IPS-18a (cell line): ENCODE measurements at regions not wholly inside any gene's neighbourhood (a gene's known extent, or its start where the extent isn't known, plus 50 kb on each side); places are given as distances from the start of the nearest gene placed in this dataset.
"Not testable (repeated sequence)": the region's sequence is repeated elsewhere in the genome, so short reads cannot be mapped to it uniquely, and the experiment has no call there.

ENCODE experiments used
- H3K27ac ChIP-seq: one replicate; pipeline ENCODE4 v1.5.1; 2013; ENCODE audit warnings: low read length
- H3K27me3 ChIP-seq: one replicate; pipeline ENCODE4 v1.6.1; 2013; ENCODE audit warnings: mild to moderate bottlenecking, low read length; ENCODE audit not compliant: control insufficient read depth, insufficient read depth
- H3K36me3 ChIP-seq: one replicate; pipeline ENCODE4 v1.6.1; 2013; ENCODE audit warnings: low read depth, low read length; ENCODE audit not compliant: control insufficient read depth
- H3K4me1 ChIP-seq: one replicate; pipeline ENCODE4 v1.6.1; 2013; ENCODE audit warnings: low read depth, low read length; ENCODE audit not compliant: control insufficient read depth
- H3K4me3 ChIP-seq: one replicate; pipeline ENCODE4 v1.5.1; 2013; ENCODE audit warnings: low read length
- H3K9ac ChIP-seq: one replicate; pipeline ENCODE4 v1.6.1; 2013; ENCODE audit warnings: mild to moderate bottlenecking, low read length, moderate library complexity
- H3K9me3 ChIP-seq: one replicate; pipeline ENCODE4 v1.6.1; 2013; ENCODE audit warnings: low read depth, low read length; ENCODE audit not compliant: control insufficient read depth

GRCh38 chr17:27086526-27086925 lies 207.4 kb upstream of the WSB1 start:
- Histone ChIP-seq H3K9me3 (peaks cover 62% of the 10 kb centered on the region), H3K27me3 (no peaks in the 10 kb centered on the region), H3K4me1 (no peaks in the 10 kb centered on the region), H3K4me3 (no peak overlapping the region), H3K27ac (no peak overlapping the region), H3K36me3 (no peaks in the 10 kb centered on the region), H3K9ac (no peak overlapping the region)

- Histone ChIP-seq H3K27me3 (no peaks in the 10 kb centered on the region), H3K9me3 (peaks cover 53% of the 10 kb centered on the region), H3K4me1 (no peaks in the 10 kb centered on the region), H3K4me3 (no peak overlapping the region), H3K36me3 (no peaks in the 10 kb centered on the region), H3K9ac (no peak overlapping the region), H3K27ac (no peak overlapping the region)
Measured at GRCh38 chr17:27087935-27088766, 205.8 kb upstream of the WSB1 start.

- H3K27me3 ChIP-seq, result no peaks in the 10 kb centered on the region
- no peak overlapping the region for H3K9ac ChIP-seq
- H3K9me3 ChIP-seq, result peaks cover 53% of the 10 kb centered on the region
- H3K27ac ChIP-seq, result no peak overlapping the region
- H3K4me1 ChIP-seq, result no peaks in the 10 kb centered on the region
- H3K4me3 ChIP-seq, result no peak overlapping the region
- H3K36me3 ChIP-seq, result no peaks in the 10 kb centered on the region
Measured at GRCh38 chr17:27088767-27089078, 205.2 kb upstream of the WSB1 start.

GRCh38 chr17:27089079-27089928 lies 204.6 kb upstream of the WSB1 start:
- H3K9ac ChIP-seq, H3K36me3 ChIP-seq, H3K4me3 ChIP-seq, H3K27ac ChIP-seq, H3K27me3 ChIP-seq, H3K4me1 ChIP-seq: not testable (repeated sequence)
- H3K9me3 ChIP-seq, result peaks cover 50% of the 10 kb centered on the region

GRCh38 chr17:27089929-27090247 lies 204.0 kb upstream of the WSB1 start:
- no peaks in the 10 kb centered on the region for H3K36me3 ChIP-seq
- no peaks in the 10 kb centered on the region for H3K4me1 ChIP-seq
- no peak overlapping the region for H3K27ac ChIP-seq
- no peak overlapping the region for H3K9ac ChIP-seq
- peaks cover 47% of the 10 kb centered on the region for H3K9me3 ChIP-seq
- H3K27me3 ChIP-seq, result no peaks in the 10 kb centered on the region
- no peak overlapping the region for H3K4me3 ChIP-seq

- H3K27ac ChIP-seq, H3K27me3 ChIP-seq, H3K4me1 ChIP-seq, H3K4me3 ChIP-seq, H3K9ac ChIP-seq, H3K36me3 ChIP-seq: not testable (repeated sequence)
- peaks cover 44% of the 10 kb centered on the region for H3K9me3 ChIP-seq
Measured at GRCh38 chr17:27090450-27091042, 203.4 kb upstream of the WSB1 start.

GRCh38 chr17:27091043-27091497 lies 202.8 kb upstream of the WSB1 start:
- Histone ChIP-seq H3K9me3 (peaks cover 43% of the 10 kb centered on the region), H3K4me3 (no peak overlapping the region), H3K9ac (no peak overlapping the region), H3K27me3 (no peaks in the 10 kb centered on the region), H3K4me1 (no peaks in the 10 kb centered on the region), H3K27ac (no peak overlapping the region), H3K36me3 (no peaks in the 10 kb centered on the region)

- H3K9ac ChIP-seq, H3K4me1 ChIP-seq, H3K36me3 ChIP-seq, H3K4me3 ChIP-seq, H3K27ac ChIP-seq, H3K27me3 ChIP-seq: not testable (repeated sequence)
- peaks cover 34% of the 10 kb centered on the region for H3K9me3 ChIP-seq
Measured at GRCh38 chr17:27094179-27094578, 199.7 kb upstream of the WSB1 start.

GRCh38 chr17:27095821-27096220 lies 198.1 kb upstream of the WSB1 start:
- H3K9ac ChIP-seq, H3K4me3 ChIP-seq: not testable (repeated sequence)
- peaks cover 29% of the 10 kb centered on the region for H3K9me3 ChIP-seq

GRCh38 chr17:27099266-27099665 lies 194.6 kb upstream of the WSB1 start:
- H3K4me1 ChIP-seq, H3K27me3 ChIP-seq, H3K27ac ChIP-seq, H3K4me3 ChIP-seq, H3K36me3 ChIP-seq, H3K9ac ChIP-seq: not testable (repeated sequence)
- H3K9me3 ChIP-seq, result peaks cover 13% of the 10 kb centered on the region

More at GRCh38 chr17:27095821-27096220, 198.1 kb upstream of the WSB1 start:
- H3K4me1 ChIP-seq, H3K27me3 ChIP-seq, H3K27ac ChIP-seq, H3K36me3 ChIP-seq: not testable (repeated sequence)

- not testable (repeated sequence) for H3K36me3 ChIP-seq, H3K4me1 ChIP-seq, H3K9ac ChIP-seq, H3K27ac ChIP-seq, H3K4me3 ChIP-seq, H3K27me3 ChIP-seq
- peaks cover 30% of the 10 kb centered on the region for H3K9me3 ChIP-seq
Measured at GRCh38 chr17:27104605-27105221, 189.2 kb upstream of the WSB1 start.
